Common myeloid progenitor, CD34-positive (primary cell): ENCODE measurements at regions not wholly inside any gene's neighbourhood (a gene's known extent, or its start where the extent isn't known, plus 50 kb on each side); places are given as distances from the start of the nearest gene placed in this dataset.

Experiments used
- CTCF ChIA-PET: fragments of 350-600 bp; sonication (Branson Sonifier 250); formaldehyde crosslinking; loops from one replicate; lab custom pipeline; 2021; ENCODE audit warnings: antibody characterized with exemption; lab: Charles Lee
- POLR2A ChIA-PET: fragments of 350-600 bp; sonication (Branson Sonifier 250); formaldehyde crosslinking; loops from one replicate; lab custom pipeline; 2021; ENCODE audit warnings: antibody characterized with exemption; lab: Charles Lee
- DNase-seq, 3 donors: peaks; one replicate each; pipeline versions ENCODE4 v3.0.0 to v3.0.0-alpha.2; 2013
- H3K27ac ChIP-seq, 2 experiments: 1 replicate in 1 of 2; 2 replicates in 1 of 2; pipeline ENCODE4 v1.7.0; 2013; ENCODE audit warnings: inconsistent platforms in 2 of 2, low read length in 2 of 2, mild to moderate bottlenecking in 2 of 2, low read depth in 1 of 2, moderate library complexity in 1 of 2; ENCODE audit not compliant: severe bottlenecking in 2 of 2, insufficient read depth in 1 of 2, poor library complexity in 1 of 2
- H3K27me3 ChIP-seq, 5 experiments: replicated peaks in 2 of 5; 1 replicate in 3 of 5; 2 replicates in 2 of 5; pipeline versions ENCODE4 v1.6.1 to v1.7.0; 2013; ENCODE audit warnings: low read length in 4 of 5, mild to moderate bottlenecking in 2 of 5, moderate library complexity in 2 of 5, inconsistent platforms in 1 of 5; ENCODE audit not compliant: insufficient read depth in 5 of 5, control insufficient read depth in 4 of 5
- H3K36me3 ChIP-seq, 4 experiments: 1 replicate in 2 of 4; 2 replicates in 2 of 4; pipeline versions ENCODE4 v1.6.1 to v1.7.0; 2013; ENCODE audit warnings: low read length in 3 of 4, control low read depth in 1 of 4, mild to moderate bottlenecking in 1 of 4; ENCODE audit not compliant: control insufficient read depth in 4 of 4, insufficient read depth in 4 of 4
- H3K4me1 ChIP-seq, 4 experiments: 1 replicate in 3 of 4; 2 replicates in 1 of 4; pipeline versions ENCODE4 v1.6.1 to v1.7.1; 2013; ENCODE audit warnings: low read length in 3 of 4, mild to moderate bottlenecking in 3 of 4, control low read depth in 1 of 4, inconsistent platforms in 1 of 4, moderate library complexity in 1 of 4; ENCODE audit not compliant: control insufficient read depth in 4 of 4, insufficient read depth in 4 of 4; ENCODE audit errors: control extremely low read depth in 1 of 4
- H3K4me3 ChIP-seq, 7 experiments: 1 replicate in 4 of 7; 2 replicates in 3 of 7; pipeline versions ENCODE4 v1.5.1 to v1.7.0; 2013; ENCODE audit warnings: mild to moderate bottlenecking in 7 of 7, low read length in 6 of 7, moderate library complexity in 6 of 7, inconsistent platforms in 2 of 7, low read depth in 2 of 7, control low read depth in 1 of 7; ENCODE audit not compliant: insufficient read depth in 4 of 7, control insufficient read depth in 1 of 7; ENCODE audit errors: extremely low read depth in 1 of 7
- H3K9me3 ChIP-seq, 5 experiments: 1 replicate in 4 of 5; 2 replicates in 1 of 5; pipeline versions ENCODE4 v1.6.1 to v1.7.1; 2013; ENCODE audit warnings: low read length in 4 of 5, mild to moderate bottlenecking in 2 of 5, inconsistent platforms in 1 of 5, low read depth in 1 of 5, moderate library complexity in 1 of 5; ENCODE audit not compliant: control insufficient read depth in 4 of 5, insufficient read depth in 2 of 5; ENCODE audit errors: control extremely low read depth in 1 of 5
- WGBS: methylation state at CpG from one replicate; pipeline ENCODE4 v1.1.5; 2013; ENCODE audit not compliant: insufficient coverage; 5-methylcytosine and 5-hydroxymethylcytosine counted together

DNA sequence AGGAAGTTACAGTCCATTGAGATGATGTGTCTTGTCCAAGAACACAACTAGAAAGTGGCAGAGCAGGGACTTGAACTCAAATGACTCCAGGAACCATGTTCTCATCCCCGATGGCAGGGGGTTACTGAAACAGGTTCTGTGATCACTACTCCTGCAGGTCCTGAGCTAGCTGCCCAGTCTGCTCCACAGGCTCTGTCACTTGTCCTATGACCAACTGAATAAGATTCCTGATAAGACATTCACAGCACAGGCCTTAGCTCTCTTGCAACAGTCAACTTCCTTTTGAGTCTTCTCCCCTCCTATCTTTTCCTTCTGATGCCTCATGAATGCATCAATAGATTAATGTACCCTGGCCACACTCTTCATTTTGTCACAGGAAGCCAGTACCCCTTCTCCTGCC is 109.2 kb downstream of the SH3TC2 start:
- peaks cover 0 to 2% (median 0%) of the 10 kb centered on the region in 5 experiments for H3K27me3 ChIP-seq
- no peaks in the 10 kb centered on the region for H3K36me3 ChIP-seq
- peaks cover 0 to 20% (median 5%) of the 10 kb centered on the region in 4 experiments for H3K4me1 ChIP-seq
- DNase-seq = peak in 1 of 3 donors; percentile 12
- H3K4me3 ChIP-seq = no peak overlapping the region
- no peaks in the 10 kb centered on the region for H3K9me3 ChIP-seq
- 100% methylated on average over 1 of the region's 1 CpG for WGBS
- POLR2A ChIA-PET = no interaction called here
- CTCF ChIA-PET = interaction anchor here (1.1 to 3.2 kb wide), 6 partner anchors 10 to 222 kb away, joined by 3 to 20 read pairs (median 6); no protein-coding TSS in a partner anchor
- H3K27ac ChIP-seq = no peak overlapping the region
